Loucy (cell line): ENCODE measurements at regions not wholly inside any gene's neighbourhood (a gene's known extent, or its start where the extent isn't known, plus 50 kb on each side); places are given as distances from the start of the nearest gene placed in this dataset.

ENCODE experiments used
- H2AFZ ChIP-seq: fragments of 200-600 bp; sonication (generic); 2 replicates; pipeline ENCODE4 v1.6.0; 2016; ENCODE audit warnings: antibody characterized with exemption, mild to moderate bottlenecking, low read length, moderate library complexity
- H3F3A ChIP-seq: fragments of 200-600 bp; 2 replicates; pipeline ENCODE4 v1.6.0; 2016; ENCODE audit warnings: antibody characterized with exemption, low read depth, mild to moderate bottlenecking
- H3K27me3 ChIP-seq: fragments of 200-600 bp; sonication (generic); 2 replicates; pipeline ENCODE4 v1.6.1; 2014; ENCODE audit warnings: low read length, mild to moderate bottlenecking; ENCODE audit not compliant: insufficient read depth, poor library complexity, severe bottlenecking
- H3K36me3 ChIP-seq: fragments of 200-600 bp; sonication (generic); 2 replicates; pipeline ENCODE4 v1.6.1; 2016; ENCODE audit warnings: low read length; ENCODE audit not compliant: insufficient read depth
- H3K4me1 ChIP-seq: fragments of 200-600 bp; sonication (generic); 2 replicates; pipeline ENCODE4 v1.5.1; 2014; ENCODE audit warnings: low read length, mild to moderate bottlenecking; ENCODE audit not compliant: insufficient read depth, poor library complexity, severe bottlenecking
- H3K4me2 ChIP-seq: fragments of 200-600 bp; sonication (generic); 2 replicates; pipeline ENCODE4 v1.6.0; 2014; ENCODE audit warnings: antibody characterized with exemption, low read length, low read depth, mild to moderate bottlenecking; ENCODE audit not compliant: poor library complexity, severe bottlenecking
- H3K4me3 ChIP-seq: fragments of 200-600 bp; sonication (generic); 2 replicates; pipeline ENCODE4 v1.5.1; 2014; ENCODE audit warnings: low read length, mild to moderate bottlenecking, mixed read lengths; ENCODE audit not compliant: poor library complexity, severe bottlenecking
- H3K79me2 ChIP-seq: fragments of 200-600 bp; sonication (generic); 2 replicates; pipeline ENCODE4 v1.6.1; 2014; ENCODE audit warnings: low read length; ENCODE audit not compliant: insufficient read depth
- H3K9ac ChIP-seq: fragments of 200-600 bp; sonication (generic); 2 replicates; pipeline ENCODE4 v1.6.0; 2014; ENCODE audit warnings: mild to moderate bottlenecking, low read depth, low read length, moderate library complexity; ENCODE audit not compliant: poor library complexity, severe bottlenecking
- H3K9me2 ChIP-seq: fragments of 200-600 bp; sonication (generic); replicated peaks from 2 replicates; pipeline ENCODE4 v1.6.1; 2016; ENCODE audit warnings: low read depth, low read length, mixed read lengths
- H3K9me3 ChIP-seq: fragments of 200-600 bp; sonication (generic); 2 replicates; pipeline ENCODE4 v1.6.1; 2014; ENCODE audit warnings: mild to moderate bottlenecking, antibody characterized with exemption, low read length, low read depth; ENCODE audit not compliant: insufficient read depth
- H4K20me1 ChIP-seq: fragments of 200-600 bp; sonication (generic); 2 replicates; pipeline ENCODE4 v1.6.0; 2014; ENCODE audit warnings: antibody characterized with exemption, low read length, mild to moderate bottlenecking; ENCODE audit not compliant: insufficient read depth, poor library complexity, severe bottlenecking
- EZH2phosphoT487 ChIP-seq: fragments of 200-600 bp; IDR thresholded peaks from 2 replicates; pipeline ENCODE4 v1.6.1; 2018; ENCODE audit warnings: antibody characterized with exemption, mild to moderate bottlenecking, moderate library complexity, borderline replicate concordance
- TF ChIP-seq, protein P1 (sequence below): fragments of 200-600 bp; sonication (generic); conservative IDR thresholded peaks from 2 replicates; pipeline ENCODE4 v1.5.1; 2014; ENCODE audit warnings: mild to moderate bottlenecking, antibody characterized with exemption, low read length

DNA sequence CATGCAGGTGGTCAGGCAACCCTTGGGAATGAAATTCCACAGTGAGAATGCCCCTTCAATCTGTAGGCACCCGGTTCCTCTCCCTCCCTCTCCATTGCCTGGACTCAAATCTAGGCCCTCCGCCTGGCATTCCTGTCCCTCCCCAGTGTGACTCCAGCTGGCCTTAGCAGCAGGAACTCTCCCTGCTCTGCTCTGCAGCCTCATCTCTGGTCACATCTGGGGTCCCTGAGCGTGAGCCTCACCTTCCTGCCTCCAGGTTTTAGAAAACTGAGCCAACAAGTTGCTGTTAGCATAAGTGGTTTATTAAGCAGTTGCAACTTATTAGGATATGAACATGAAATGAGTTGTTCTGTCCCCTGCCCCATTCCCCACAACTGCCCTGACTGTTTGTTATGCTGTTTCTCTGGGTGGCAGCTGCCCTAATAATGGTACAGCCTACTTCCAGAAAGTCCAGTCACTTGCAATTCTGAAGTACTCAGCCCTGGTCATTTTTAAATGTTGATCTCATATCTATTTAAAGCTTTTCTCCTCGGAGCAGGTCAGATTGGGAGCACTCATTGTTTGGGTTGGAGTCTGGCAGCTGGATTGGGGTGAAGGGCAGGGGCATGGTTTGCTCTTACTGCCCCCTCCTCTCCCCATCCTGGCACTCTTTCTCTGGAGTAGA, 63.0 kb upstream of the ANKRD34C start:
- H3K4me2 ChIP-seq: no peak overlapping the region
- no peaks in the 10 kb centered on the region for H3F3A ChIP-seq
- H3K4me1 ChIP-seq: no peaks in the 10 kb centered on the region
- no peak overlapping the region for H3K9ac ChIP-seq
- no peak overlapping the region for H3K4me3 ChIP-seq
- no peaks in the 10 kb centered on the region for H3K27me3 ChIP-seq
- TF ChIP-seq, protein P1, sequence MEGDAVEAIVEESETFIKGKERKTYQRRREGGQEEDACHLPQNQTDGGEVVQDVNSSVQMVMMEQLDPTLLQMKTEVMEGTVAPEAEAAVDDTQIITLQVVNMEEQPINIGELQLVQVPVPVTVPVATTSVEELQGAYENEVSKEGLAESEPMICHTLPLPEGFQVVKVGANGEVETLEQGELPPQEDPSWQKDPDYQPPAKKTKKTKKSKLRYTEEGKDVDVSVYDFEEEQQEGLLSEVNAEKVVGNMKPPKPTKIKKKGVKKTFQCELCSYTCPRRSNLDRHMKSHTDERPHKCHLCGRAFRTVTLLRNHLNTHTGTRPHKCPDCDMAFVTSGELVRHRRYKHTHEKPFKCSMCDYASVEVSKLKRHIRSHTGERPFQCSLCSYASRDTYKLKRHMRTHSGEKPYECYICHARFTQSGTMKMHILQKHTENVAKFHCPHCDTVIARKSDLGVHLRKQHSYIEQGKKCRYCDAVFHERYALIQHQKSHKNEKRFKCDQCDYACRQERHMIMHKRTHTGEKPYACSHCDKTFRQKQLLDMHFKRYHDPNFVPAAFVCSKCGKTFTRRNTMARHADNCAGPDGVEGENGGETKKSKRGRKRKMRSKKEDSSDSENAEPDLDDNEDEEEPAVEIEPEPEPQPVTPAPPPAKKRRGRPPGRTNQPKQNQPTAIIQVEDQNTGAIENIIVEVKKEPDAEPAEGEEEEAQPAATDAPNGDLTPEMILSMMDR: no peak
- no peak for TF ChIP-seq EZH2phosphoT487
- H3K9me2 ChIP-seq: no peaks in the 10 kb centered on the region
- H3K9me3 ChIP-seq: no peaks in the 10 kb centered on the region
- no peaks in the 10 kb centered on the region for H3K79me2 ChIP-seq
- no peak overlapping the region for H2AFZ ChIP-seq
- no peaks in the 10 kb centered on the region for H4K20me1 ChIP-seq
- no peaks in the 10 kb centered on the region for H3K36me3 ChIP-seq

DNA sequence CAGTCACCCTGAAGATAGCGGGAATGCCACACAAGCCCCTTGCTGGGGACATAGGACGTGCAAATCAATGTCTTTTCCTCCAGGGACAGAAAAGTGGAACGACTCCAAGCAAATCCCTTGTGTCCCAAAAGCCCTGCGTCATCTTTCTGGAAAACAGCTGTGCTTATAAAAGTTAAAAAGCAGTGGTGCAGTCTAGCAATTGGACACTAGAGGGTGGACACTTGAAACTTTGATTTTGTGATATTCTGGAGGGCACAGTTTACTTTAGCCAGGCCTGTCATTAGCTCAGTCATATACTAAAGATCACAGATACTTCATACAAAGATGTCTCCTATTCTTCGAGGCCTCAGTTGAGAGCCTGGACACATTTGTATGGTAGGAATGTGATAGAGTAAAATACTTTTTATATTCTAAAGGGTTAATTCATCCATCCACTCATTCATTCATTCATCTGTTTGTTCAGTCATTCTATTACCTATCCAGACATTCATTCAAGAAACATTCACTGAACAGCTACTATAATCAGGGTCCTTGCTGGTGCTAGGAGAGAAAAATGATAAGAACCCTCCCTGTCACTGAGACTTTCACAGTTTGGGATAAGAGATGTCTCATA, 63.8 kb upstream of the ANKRD34C start:
- no peak overlapping the region for H2AFZ ChIP-seq
- no peaks in the 10 kb centered on the region for H3F3A ChIP-seq
- no peak overlapping the region for H3K9ac ChIP-seq
- H3K4me1 ChIP-seq: no peaks in the 10 kb centered on the region
- H3K4me2 ChIP-seq: no peak overlapping the region
- H3K9me2 ChIP-seq: no peaks in the 10 kb centered on the region
- H3K79me2 ChIP-seq: no peaks in the 10 kb centered on the region
- H4K20me1 ChIP-seq: no peaks in the 10 kb centered on the region
- H3K27me3 ChIP-seq: no peaks in the 10 kb centered on the region
- no peaks in the 10 kb centered on the region for H3K36me3 ChIP-seq
- H3K9me3 ChIP-seq: no peaks in the 10 kb centered on the region
- no peak overlapping the region for H3K4me3 ChIP-seq
- TF ChIP-seq, protein P1: peak; percentile 30; the same call in 1 of the 2 replicates
- TF ChIP-seq EZH2phosphoT487: no peak

DNA sequence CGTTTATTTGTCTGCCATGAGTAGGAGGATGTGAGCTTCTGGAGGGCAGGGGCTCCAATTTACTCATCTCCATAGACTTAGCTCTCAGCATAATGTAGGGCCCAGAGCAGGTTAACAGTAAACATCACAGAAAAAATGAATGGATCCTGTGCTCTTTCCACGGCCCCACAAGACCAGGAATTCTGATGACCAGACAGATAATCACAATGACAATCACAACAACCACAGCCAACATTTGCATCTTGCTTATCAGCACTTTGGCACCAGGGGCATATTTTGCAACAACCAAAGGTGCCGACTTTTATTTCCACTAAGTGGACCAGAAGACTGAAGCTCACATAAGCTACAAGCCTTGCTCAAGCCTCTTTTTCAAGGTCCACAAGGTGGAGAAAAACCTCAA, 68.9 kb upstream of the ANKRD34C start:
- H3K9me2 ChIP-seq: no peaks in the 10 kb centered on the region
- no peaks in the 10 kb centered on the region for H3K4me1 ChIP-seq
- H3K4me3 ChIP-seq: no peak overlapping the region
- no peaks in the 10 kb centered on the region for H3K36me3 ChIP-seq
- H2AFZ ChIP-seq: no peak overlapping the region
- TF ChIP-seq, protein P1: no peak
- TF ChIP-seq EZH2phosphoT487: no peak
- H3K9ac ChIP-seq: no peak overlapping the region
- H3K4me2 ChIP-seq: no peak overlapping the region
- no peaks in the 10 kb centered on the region for H3K9me3 ChIP-seq
- no peaks in the 10 kb centered on the region for H4K20me1 ChIP-seq
- H3F3A ChIP-seq: no peaks in the 10 kb centered on the region
- no peaks in the 10 kb centered on the region for H3K27me3 ChIP-seq
- no peaks in the 10 kb centered on the region for H3K79me2 ChIP-seq
